GM21515 (cell line): ENCODE measurements at regions not wholly inside any gene's neighbourhood (a gene's known extent, or its start where the extent isn't known, plus 50 kb on each side); places are given as distances from the start of the nearest gene placed in this dataset.

Source experiments
- ATAC-seq: cut with Tn5 transposase; IDR thresholded peaks from one replicate; pipeline ENCODE4 v1.9.1; 2021; ENCODE audit not compliant: unreplicated experiment

DNA sequence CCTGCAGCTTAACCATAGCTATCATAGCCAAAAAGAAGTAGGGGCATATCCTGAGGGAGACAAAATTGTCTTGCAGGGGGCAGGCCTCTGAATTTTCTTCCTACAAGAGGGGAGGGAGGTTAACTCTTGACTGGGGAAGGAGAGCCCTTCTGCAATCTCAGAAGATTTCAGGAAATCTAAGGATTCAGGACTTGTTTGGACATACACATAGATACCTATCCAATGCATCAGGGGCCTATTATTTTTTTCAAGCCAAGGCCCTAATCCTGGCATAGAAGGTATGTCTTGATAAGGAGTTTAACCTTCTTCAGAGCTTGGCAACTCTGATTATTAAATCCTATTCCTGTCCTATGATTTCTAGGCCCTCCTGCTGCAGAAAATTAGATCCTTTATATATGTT lies 375.1 kb upstream of the ACTBL2 start:
- no peak for ATAC-seq

DNA sequence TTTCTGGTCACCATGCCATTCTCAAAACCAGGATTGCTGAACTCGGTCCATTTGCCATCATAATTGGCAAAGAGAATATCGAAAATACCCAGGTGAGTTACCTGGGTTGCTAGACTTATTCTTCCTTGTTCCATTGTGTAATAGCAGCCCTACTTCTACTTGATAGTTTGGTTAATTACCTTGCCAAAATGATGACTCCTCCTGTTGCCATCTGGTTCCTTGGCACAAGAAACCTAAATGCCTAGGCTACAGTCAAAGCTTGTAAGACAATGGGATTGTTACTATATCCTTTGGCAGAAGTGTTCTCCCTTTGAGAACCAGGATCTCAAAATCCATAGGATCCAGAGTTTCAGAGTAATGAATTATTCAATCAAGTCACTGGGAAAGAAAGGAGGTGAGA lies 373.2 kb upstream of the ACTBL2 start:
- no peak for ATAC-seq

DNA sequence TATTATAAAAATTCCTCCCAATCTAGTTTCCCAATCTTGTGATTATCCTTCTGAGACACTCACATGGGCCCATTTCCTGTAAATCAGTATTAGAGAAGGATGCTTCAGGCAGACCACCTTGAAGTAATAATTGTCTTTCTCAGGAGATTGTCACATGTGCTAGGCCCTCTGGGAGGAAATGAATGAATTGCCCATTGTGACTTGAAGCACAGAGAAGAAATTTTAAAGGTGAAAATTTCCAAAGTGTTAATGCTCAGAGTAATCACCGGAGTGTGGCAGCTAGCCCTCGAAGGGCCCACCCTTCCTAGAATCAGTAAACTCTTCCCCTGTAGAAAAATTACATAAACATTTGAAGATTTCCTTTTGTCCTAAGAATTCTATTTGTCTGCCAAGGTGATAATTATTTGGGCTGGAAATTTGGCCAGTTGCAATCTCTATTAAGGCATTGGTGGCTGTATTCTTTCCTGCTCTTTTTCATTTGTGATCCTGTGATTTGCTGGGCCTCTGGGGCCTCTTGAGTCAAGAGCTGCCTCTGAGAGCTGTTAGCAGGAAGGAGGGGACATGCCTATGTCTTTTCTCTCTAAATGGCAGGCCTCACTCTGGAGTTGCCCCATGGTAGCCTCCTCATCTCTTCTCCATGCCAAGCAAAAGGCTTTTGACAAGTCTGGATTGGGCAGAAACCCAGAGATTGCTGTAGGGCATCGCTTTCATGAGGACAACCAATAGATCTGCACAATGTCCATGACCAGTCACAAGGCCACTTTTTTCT lies 371.5 kb upstream of the ACTBL2 start:
- ATAC-seq: no peak

DNA sequence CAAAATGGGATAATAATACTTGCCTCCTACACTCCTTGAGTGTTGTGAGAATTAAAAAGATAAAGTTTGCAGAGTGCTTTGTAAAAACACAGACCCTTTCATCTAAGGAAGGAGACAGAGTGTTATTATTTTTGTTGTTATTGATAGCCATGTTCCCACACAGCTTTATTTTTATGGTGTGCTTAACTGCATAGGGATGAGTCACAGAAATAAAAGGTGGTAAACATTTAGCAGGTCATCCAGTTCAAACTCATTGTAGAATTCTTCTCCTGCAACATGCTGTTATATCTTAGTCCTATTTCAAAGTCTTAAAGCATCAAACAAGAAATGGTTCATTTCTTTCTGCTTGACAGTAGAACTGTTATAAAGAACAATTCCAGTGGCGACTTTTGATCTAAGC lies 367.5 kb upstream of the ACTBL2 start:
- ATAC-seq: no peak

DNA sequence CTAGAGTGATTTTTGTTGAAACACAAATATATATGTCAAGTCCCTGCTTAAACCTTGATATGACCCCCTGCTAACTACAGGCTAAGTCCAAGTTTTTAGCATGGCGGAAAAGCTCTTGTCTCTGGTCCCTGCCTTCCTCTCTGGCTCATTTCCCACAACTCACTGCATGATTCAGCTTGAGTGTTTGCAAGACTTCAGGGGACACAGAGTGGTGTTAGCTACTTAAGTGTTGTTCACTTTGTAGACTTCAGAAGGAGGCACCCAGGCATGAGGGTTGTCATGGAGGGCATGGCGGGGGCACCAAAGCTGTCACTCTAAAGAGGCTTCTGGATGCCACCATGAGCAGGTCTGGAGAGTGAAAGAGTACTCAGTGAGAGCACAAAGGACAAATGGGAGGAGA lies 362.4 kb upstream of the ACTBL2 start:
- no peak for ATAC-seq

DNA sequence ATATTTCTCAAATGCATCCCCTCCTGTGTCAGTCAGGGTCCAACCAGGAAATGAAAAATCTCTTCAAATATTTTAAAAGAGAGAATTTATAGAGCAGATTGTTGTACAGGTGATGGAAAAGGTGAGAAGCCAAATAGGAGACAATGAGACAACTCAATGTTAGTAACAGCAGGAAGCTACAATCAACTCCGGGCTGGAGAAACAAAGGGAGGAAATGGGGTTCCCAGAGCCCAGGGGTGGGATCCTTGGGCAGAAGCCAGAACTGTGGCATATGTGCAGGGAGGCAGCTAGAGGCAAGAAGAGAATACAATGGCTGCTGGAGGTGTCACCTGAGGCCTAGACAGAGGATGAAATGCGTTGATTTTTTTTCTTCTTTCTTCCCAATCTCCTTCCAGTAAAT lies 361.8 kb upstream of the ACTBL2 start:
- no peak for ATAC-seq

DNA sequence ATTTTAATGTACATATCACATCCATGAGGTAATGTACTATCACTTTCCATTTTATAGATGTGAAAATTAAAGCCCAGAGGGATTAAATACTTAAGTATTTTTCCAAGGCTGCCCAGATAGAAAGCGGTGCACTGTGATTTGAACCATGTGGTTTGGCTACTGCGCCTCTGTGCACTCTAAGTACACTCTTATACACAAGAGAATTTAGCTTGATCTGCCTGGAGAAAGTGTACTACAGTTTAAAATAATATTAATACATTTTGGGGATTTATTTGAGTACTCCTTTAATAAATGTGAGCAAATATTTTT lies 360.4 kb upstream of the ACTBL2 start:
- no peak for ATAC-seq

DNA sequence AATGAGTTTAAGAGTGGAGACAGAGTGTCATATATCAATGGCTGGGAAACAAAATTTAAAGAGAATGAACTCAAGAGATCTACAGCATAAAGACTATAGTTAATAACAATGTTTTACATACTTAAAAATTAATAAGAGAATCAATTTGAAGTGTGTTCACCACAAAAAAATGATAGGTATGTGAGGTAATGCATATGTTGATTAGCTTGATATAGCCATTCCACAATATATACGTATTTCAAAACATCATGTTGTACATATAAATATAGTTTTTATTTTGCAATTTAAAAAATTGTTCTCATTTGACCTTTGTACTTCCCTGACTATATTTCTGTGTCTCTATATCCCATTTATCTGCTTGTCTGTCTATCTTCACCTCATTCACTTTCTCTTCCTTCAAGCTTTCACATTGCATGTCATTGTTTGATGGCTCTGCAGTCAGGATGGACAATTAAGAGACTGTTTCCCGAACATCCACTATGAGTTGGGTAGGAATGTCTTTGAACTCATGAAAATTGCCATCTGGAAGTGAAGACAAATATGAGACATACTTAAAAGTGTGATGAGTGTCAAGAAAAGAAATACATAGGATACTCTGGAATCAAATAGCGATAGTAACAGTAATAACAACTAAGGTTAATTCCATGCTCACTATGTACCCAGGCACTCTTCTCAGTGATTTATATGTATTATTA lies 359.9 kb upstream of the ACTBL2 start:
- ATAC-seq: no peak

DNA sequence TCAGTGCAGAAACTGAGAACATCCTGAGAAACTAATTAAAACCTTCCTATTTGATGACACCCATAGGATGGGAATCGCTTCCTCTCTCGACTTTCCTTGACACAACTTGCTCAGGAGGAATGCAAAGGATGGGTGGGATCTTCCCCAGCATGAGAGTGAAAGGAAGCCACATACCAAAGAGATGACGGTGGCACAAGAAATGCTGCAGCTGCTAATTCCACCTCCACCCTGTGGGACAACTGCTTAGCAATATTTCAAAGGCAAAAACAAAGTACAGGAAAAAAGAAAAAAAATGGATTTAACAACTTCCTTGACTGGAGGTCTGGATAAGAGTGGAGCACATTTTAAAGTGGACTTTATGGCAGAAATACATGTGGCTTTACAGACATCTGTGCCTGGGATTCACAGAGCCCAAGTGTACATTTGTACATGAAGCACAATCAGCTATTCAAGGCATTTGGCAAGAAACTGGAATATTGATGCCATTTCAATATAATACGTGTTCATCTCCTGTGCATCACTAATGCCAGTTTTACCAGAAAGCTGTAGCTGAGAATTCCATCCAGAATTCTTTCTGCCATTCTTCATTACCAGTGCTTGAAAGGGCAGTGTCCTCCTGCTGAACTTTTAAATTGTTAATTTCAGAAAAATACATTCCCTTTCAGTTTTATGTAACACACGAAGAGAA lies 359.2 kb upstream of the ACTBL2 start:
- no peak for ATAC-seq

DNA sequence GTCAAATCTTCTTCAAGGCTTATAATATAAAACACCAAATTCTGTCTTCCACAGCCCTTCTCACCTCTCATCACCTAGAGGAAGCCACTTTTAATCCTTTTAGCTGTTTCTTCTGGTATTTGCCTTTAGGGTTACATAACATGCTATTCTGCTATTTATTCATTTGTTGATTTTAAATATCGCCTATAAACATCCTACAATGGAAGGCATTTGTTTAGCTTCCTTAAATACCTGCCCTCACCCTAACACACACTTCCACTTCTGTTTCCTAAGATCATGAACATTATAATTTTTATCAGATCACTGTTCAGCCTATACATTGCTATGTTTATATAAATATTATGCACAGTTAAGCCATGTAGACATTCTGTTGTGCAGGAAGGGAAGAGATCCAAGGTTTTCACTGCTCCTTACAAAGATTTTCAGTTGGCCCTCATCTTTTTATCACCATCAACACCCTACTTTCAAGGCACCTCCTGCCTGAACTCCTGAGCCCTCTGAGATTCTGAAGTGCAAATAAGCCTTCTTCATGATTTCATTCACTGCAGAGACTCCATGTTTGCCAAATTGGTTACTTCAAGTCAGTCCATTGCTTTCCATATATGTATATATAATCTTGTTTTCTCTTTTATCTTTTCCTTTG lies 356.9 kb upstream of the ACTBL2 start:
- ATAC-seq: no peak

DNA sequence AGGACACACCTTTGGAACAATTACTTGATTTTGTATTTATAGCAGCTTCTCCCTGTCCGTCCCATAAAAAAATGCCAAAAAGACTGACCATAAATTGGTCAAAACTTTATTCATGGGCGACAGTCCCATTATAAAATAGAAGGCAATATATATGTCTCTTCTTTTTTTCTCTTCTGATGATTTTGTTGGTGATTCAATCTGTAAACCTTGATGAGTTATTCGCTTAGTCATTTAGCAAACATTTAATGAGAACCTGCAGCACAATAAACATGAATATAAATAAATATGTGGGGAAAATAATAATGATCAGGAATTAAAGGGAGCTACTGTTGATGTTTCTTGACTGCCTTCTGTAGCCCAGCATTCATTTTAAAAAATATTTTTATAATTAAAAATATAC lies 356.4 kb upstream of the ACTBL2 start:
- ATAC-seq: no peak

DNA sequence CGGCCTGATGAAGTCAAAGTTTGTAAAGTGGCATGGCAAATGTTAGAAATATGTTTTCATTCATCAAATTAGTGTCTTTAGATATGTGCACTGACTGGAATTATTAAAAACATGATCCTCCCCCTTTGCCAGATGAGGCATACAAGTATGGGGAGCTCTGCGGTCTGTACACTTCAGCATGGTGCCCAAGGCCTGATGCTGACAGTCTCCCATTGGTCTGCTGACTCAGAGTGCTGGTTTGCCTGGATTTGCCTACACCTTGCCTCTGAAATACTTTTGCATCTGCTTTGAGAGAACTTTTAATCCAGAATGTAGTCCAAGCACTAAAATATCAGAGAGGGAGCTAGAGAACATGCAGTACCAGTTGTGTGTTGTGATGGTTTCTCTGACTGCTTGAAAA lies 354.3 kb upstream of the ACTBL2 start:
- no peak for ATAC-seq

DNA sequence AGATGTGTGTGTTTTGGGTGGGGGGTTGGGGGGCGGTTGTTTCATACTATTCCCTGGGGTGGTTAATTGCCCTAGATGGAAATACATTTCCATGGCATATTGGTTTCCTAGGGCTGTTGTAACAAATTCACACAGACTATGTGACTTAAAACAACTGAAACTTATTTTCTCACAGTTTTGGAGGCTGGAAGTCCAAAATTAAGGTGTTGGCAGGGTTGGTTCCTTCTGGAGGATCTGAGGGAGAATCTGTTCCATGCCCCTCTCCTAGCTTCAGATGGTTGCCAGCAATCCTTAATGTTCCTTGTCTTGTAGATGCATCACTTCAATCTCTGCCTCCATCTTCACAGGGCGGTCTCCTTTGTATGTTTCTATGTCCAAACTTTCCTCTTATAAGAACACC lies 353.7 kb upstream of the ACTBL2 start:
- ATAC-seq: no peak

DNA sequence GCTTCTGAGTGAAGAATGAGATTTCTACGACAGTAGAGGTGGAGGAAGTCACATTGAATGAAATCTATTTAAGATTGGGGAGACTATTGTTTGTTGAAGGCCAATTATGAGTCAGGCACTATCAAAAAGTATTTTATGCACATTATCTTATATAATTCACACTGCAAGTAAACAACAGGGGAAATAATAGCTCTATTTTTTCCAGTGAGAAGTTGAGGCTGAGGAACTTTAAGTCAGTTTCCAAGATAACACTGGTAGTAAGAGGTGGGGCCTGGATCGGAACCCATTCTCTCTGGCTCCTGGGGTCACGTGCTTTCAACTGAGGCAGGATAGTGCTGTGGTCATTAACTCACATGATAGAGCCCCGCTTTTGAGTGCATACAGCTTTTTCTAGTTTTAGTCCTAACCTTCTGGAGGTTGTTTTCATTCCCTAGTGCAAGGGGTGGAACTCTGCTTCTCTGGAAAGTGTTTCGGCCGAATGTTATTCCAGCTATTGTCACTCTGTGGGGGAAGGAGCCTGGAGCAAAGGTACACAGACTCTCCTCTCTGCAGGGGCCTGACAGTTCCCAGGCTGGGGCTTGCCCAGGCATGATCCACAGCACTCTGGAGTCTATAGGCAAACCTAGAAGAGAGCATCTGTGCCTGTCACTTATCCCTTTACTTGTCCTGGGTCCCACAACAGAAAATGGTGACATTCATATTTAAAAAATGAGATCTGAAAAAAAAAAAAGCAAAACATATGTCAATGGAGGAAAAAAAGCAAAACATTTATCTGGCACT lies 352.4 kb upstream of the ACTBL2 start:
- no peak for ATAC-seq

DNA sequence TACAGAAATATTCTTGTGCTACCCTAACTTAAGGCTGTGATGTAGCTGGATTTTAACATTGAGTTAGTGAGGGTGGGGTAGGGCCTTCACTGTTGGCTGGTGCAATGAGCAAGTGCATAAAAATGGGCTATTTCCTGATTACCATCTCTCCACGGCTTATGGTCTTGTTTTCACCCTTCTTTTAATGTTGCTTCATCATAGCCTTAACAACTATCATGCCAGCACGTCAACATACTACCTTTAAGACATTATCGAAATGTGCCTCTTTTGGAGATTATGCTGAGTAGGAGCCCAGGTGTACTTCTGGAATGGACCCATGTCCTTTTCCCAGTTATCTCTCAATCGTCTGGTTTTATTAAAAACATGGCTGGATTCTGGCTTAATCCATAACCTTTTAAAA lies 350.9 kb upstream of the ACTBL2 start:
- ATAC-seq: no peak

DNA sequence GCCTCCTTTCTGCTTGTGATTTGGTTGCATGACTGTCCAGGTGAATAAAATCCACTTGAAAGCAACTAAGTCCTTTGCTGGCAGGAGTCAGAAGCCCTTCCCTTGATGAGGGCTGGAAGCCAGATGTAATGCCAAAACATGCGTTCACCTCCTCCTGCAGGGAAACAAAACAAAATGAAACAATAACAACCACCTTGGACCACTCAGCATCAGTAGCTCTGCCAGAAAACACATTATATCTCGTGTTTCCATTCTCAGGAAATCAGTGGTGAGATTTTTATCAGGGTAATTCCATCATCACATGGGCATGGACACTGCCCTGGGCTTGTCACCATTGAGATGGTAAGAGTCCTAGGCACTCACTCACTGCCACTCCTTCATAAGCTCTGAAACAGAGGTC lies 350.3 kb upstream of the ACTBL2 start:
- no peak for ATAC-seq

DNA sequence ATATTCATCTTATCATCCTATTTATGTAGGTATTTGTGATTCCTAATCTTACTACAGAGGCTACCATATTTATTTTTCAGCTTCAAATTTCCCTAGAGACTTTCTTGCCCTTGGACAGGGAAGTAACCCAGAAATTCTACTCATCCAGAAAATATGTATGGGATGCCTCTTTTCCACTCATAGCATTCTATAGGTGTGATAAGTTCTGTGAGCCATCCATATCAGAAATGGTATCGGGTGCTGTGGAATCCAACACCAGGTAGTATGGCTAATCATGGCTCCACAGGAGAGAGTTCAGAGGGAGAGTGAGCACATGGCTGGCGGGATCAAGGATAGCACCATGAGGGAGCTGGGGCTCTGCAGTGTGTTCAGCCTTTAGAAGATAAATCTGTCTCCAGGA lies 349.3 kb upstream of the ACTBL2 start:
- ATAC-seq: no peak

DNA sequence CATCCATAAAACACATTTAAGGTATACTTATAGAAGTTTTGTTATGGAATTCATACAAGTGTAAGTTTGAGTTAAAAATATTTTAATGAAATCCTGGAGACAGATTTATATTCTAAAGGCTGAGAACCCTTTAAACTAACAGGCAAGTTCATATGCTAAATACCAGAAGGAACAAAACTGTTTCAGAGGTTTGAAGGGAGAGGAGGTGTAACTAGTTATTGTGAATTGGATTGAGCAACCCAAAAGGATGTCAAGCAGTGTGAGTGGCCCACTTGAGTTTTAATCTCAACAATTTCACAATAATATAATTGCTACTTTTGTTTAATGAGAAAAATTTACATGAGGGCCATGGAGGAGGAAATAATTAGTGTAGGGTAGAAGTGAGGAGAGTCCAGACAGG lies 348.5 kb upstream of the ACTBL2 start:
- ATAC-seq: no peak

DNA sequence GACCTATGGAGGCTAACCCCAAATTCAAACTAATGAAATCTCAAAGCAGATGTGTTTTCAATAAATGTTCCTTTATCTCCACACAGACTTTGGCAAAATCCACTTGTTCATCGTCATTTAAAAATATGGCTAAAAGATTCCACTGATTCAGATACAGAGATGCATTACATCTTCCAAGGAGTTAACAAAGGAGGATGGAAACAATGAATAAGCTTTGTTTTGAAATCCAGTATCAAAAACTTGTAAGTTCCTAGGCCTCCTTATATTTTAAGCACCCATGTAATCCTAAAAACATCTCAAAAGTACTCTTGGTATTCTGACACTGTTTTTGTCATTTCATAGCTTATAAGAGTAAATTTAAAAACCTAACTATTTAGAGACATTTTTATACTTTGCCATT lies 345.6 kb upstream of the ACTBL2 start:
- no peak for ATAC-seq

DNA sequence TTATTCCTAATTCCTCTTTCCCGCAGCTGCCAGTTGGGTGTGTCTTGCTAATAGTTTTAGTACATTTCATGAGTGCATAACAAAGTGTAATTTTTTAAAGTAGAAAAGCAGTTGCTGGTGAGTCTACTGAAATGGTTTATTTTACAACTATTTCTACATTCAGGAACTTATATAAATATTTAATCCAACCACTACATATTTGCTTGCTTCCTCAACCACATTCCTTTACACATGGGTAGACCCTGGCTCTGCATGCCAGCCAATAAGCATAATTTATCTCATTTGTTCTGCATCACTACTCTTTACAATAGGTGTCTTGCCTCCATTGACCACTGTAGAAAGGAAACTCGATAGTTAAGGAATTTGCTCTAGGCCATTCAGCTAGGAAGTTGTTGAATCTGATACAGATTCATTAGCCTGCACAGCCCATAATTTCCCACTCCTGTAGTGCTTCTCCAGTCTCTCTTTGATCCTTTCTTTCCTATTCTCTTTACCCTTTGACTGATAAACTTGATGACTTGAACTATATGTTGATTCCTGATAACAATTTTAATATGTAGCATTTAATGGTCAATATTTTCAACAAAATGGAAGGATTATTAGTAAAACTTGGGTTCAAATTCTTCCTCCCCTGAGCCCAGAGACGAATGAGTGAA lies 342.5 kb upstream of the ACTBL2 start:
- no peak for ATAC-seq

DNA sequence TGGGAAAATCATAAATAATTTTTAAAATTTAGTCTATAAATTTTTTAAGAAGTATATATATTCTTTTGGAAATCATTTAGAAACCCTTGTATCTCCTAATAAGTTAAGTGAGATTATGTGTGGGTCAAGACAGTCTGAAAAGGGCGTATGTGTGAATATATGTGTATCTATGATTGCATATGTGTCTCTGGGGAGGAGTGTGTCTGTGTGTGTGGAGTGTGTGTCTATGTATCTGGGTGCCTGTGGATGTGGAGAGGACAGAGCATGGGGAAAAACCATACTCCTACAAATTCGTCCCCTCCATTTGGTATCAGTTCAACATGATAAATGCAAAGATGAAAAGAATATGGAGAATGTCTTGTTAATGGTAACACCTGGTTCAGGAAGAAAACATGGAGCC lies 342.0 kb upstream of the ACTBL2 start:
- no peak for ATAC-seq
